Stimulated activated CD4-positive, alpha-beta T cell treated with anti-CD3 and anti-CD28 coated beads, Interleukin-12 subunit alpha, Interleukin-12 subunit beta, amount 100 ng/mL, for 48 hours (primary cell): ENCODE measurements at regions not wholly inside any gene's neighbourhood (a gene's known extent, or its start where the extent isn't known, plus 50 kb on each side); places are given as distances from the start of the nearest gene placed in this dataset.

Experiments
- DNase-seq, 3 donors: peaks; one replicate each; pipeline ENCODE4 v3.0.0-alpha.2; 2020; ENCODE audit warnings: low read depth in 2 of 3, low spot score in 1 of 3

DNA sequence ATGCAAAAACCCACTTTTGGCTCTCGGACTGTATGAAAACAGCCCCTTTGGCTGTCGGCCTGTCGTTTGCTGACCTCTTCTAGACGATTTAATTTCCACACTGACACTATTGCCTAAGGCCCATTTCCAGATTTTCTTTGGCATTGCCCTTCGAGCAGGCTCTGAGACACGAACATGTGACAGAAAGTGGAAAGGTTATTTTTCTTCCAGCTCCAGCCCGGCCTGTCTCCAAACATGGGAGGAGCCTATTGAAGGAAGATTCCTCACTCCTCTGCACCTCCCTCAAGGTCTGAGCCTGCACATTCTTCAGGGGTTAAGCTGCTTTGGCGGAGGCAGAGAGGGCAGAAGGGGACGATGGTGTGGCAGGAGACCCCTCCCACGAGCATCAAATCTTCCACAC is 85.9 kb upstream of the FOXF1 start:
- no peak for DNase-seq

DNA sequence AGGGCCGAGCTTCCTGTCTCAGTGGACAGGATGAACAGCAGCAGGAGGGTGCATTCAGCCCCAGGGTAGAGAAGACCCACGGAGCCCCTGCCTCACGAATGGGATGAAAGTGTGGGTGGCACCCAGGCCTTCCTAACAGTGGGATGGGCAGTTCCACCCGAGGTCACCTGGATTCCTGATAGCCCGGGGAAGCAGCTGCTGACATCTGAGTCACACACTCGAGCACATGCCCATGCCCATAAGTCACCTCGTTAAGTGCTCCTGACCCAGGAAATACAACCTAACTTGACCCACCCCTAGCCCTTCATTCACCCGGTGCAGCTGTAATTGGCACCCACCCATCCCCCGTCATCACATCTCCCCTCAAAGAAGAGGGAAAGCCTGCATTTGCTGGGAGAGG is 85.3 kb upstream of the FOXF1 start:
- DNase-seq, result no peak

DNA sequence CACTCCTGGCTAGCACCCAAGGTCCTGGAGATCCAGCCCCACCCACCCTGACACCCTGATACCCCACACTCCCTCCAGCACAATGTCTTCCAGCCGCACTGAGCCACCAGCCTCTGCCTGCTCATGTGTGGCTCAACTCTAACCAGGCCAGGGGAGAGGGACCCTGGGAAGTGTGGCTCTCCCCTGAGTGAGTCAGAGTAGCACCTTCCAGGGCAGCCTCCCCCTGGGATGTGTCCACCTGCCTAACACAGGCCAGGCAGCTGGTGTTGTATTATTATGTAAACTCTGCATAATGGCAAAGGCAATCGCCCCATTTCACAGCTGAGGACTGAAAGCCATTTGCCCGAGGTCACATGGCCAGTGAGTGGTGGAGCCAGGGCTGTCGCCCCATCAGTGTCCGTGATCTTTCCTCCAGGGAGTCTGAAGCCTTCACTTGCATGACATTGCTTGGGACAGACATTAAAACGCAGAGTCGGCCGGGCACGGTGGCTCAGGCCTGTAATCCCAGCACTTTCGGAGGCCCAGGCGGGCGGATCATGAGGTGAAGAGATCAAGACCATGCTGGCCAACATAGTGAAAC is 84.2 kb upstream of the FOXF1 start:
- DNase-seq, result no peak

DNA sequence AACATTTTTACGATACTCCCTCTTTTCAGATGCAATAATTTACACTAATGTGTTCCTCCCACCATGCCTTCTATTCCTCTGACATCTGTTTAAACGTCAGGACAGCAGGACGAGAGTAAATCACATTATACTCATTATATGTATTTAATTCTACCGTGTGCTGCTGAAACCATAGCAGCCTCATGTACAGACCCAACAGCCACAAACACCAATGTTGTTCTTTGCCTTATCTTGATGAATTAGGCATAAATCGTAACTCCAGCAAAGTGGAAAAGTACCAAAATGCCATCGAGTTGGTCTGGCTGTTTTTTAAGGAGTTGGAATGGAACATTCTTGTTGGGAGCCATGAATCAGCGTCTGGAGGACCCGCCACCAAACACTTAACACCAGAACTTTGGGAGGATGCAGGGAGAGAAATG is 82.9 kb upstream of the FOXF1 start:
- no peak for DNase-seq

DNA sequence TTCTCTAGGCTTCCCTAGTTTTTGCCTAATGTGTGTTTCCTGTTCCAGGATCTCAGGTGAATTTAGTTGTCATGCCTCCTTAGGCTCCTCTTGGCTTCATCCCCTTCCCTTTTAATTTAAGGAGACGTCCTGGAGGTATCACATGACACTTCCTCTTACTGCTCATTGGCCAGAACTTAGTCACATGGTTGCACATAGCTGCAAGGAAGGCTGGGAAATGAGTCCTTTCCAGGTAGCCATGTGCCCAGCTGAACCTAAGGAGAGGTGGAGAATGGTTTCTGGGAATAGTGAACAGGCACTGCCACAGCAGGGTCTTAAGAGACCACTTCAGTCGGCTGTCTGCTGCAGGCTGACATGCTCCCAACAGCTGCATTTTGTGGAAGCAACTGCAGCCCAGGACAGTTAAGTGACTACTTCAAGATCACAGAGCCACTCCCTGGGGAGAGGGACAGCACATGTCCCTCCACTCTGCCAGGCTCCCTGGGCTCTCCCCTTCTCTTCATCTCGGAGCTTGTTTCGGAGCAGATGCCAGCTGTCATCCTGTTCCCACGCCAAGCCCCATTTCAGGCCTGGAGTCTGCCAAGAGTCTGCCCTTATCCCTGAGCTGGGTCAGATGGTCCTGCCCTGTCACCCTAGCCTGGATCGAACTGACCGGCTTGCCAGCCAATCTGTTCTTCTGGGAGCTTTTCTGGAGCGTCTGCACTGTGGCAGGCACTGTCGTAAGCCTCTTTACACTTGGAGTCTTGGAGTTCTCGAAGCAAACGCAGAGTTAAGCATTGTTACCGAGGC is 81.4 kb upstream of the FOXF1 start:
- no peak for DNase-seq

DNA sequence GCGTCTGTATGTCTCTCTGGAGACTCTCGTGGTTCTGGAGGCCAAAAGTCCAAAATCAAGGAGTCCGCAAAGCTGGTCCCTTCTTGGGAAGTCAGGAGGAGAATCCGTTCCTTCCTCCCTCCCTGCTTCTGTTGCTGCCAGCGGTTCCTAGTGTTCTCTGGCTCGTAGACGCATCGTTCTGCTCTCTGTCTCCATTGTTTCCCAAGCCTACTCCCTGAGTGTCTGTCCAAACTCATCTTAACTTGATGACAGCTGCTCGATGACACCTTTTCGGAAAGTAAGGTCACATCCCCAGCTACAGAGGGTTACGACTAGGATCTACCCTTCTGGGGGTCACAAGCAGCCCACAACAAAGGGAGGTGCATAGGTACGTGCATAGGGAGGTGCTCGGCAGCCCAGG is 80.7 kb upstream of the FOXF1 start:
- DNase-seq, result no peak

DNA sequence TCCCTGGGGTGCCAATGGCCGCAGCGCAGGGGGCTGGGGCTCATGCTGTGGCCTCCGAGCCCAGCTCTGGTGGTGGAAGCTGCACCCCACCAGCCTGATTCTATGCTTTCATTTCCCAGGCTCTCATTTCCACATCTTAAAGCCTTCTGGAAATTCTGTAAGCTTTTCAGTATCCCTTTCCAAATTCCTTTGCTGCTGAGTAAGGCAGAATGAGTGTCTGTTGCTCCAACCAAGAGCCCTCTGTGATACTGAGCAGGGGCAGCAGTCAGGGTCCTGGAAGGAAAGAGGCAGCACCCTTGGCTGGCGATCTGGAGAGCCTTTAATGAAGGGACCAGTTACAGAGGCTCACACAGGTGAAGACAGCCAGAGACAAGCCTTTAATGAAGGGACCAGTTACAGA is 79.5 kb upstream of the FOXF1 start:
- no peak for DNase-seq

DNA sequence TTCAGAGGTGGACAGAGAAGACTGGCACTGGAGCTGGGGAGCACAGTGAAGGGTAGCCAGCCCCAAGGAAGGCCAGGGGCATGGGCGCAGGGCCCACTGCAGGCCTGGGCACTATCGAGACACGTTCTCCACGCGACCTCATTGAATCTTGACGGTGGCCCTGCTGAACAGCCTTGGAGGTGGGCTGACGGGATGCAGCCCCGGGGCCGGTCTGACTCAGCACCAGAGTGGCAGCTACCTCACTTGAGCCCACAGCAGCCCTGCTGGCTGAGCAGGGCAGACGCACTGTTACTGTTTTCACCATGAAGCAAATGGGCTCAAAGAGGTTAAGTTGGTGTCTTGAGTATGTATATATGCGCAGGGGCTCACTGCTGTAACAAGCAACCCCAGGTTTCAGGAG is 78.8 kb upstream of the FOXF1 start:
- DNase-seq, result no peak

DNA sequence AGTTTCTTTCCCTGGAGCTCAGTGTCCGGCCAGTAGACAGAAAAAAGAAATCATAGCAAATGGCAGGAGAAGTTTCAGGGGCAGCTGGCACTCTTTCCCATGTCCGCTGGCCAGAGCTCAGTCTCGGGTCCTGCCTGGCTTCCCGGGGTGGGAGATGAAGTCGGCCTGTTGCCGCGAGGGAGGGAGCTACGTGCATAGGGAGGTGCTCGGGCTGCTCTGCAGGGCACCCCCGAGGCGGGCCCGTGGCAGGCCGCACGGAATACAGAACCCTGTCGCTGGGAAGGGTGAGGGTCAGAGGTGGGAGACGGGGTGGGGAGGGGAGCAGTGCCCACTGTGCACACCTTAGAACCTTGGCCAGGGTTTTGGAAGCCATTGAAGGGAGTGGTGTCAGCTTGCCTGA is 78.3 kb upstream of the FOXF1 start:
- no peak for DNase-seq

DNA sequence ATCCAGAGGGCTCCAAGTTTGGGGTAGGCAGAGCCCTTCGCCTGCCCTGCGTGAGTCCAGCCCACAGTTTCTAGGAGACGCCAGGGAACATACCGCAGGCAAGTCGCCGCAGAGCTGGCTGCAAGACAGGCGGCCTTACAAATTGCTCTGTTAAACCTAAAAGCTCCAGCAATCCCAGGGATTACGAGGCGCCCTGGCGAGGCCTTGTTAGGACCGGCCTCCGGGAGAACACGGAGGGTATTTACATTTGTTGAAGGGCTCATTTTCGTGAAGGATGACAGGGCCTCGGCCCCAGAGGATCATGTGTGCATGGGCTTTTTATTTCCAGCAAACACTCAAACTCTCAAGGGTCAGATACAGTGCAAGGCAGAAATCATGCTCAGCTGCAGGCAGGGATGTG is 77.6 kb upstream of the FOXF1 start:
- no peak for DNase-seq

DNA sequence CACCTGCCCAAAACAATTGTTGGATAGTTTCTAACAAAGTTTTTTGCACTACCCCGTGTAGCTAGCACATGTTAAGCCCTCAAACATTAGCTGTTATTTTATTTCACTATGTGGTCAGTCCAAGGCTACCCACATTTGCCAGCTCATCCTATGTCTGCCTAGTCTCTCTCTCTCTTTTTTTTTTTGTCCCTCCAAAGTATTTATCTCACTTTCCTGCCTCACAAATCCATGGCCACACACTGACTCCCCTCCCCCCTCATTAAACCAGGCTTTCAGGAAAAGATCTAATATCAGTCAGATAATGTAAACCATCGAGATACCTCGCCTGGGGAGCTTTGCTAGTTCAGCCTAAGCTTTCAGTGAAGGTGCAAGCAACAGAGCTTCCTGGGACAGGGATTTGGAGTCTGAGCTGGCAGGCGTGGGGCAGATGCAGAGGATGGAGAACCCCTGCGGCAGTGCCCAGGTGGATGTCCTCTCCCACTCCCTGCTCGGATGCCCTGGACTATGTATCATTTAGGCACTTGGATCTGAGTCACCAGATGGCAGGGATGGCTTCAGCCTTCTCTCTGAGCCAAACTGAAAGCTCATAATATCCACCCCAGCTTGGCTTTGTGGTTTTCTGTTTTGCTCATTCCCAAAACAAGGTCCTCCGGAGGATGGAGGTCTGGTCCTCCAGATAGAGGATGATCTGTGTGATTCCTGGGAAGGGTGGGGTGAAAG is 73.7 kb upstream of the FOXF1 start:
- no peak for DNase-seq

DNA sequence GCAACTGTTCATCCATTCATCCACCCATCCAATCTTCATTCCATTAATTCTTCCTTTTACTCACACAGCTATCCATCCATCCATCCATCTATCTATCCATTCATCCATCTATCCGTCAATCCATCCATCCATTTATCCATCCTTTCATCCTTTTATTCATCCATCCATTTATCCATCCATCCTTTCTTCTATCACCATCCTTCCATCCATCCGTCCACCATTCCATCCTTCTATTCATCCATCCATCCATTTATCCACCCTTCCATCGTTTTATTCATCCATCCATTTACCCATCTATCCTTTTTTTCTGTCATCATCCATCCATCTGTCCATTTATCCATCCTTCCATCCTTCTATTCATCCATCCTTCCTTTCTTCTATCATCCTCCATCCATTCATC is 73.0 kb upstream of the FOXF1 start:
- no peak for DNase-seq

DNA sequence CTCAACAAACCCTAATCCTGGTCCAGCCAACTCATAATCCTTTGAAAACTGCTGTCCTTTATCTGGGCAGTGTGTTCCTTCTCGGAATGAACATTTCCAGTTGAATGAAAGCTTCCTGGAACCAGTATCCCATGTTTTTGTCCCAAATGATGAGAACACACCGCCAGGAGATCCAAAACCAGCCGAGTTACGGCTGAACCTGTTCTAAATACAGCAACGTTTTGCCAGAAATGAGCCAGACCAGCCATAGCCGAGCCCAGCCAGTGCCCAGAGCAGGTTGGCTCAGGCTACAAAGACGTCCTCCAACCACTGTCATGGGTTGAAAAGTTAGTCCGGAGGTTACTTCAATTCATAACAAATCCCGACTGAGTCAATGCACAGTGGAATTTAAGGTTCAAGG is 67.6 kb upstream of the FOXF1 start:
- DNase-seq, result no peak

DNA sequence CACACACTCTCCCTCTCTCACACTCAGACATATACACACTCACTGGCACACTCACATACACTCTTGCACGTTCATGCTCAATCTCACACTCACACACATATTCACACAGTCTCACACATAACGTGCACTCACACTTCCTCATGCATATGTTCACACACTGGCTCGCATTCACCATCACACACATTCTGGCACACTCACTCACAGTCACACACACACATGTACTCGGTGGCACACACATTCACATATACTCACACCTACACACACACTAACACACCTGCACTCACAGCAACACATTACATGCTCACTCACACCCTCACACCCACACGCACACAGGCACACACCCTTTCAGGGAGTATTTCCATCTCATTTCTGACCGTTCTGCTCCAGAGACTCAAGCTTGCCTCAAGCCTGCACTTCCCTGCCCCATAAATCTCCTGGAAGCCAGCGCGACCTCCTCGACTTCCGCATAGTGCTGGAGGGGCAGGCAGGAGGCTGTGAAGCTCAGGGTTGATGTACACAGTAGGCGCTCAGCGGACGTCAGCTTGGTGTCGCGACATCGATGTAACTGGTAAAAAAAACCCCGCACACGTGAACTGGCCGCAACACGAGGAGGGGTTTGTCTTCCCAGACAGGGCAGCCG is 66.7 kb upstream of the FOXF1 start:
- no peak for DNase-seq

DNA sequence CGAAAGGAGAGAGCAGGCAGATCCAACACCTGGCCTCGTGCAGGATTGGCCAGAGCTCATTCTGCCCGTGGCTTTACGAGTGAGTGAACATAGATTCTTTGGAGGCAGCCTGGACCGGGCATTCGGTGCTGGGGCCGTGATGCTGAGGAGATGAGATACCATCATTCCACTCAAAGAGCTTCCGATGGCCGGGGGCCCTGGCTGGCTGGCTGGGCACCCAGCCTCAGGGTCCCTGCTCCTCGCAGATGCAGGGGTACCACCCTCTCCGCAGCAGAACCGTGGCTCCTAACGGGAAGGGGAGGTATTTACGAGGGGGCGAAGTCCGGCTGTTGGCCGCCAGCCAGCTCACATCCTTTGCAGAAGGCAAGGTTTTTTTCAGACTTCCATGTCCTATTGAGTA is 66.1 kb upstream of the FOXF1 start:
- no peak for DNase-seq

DNA sequence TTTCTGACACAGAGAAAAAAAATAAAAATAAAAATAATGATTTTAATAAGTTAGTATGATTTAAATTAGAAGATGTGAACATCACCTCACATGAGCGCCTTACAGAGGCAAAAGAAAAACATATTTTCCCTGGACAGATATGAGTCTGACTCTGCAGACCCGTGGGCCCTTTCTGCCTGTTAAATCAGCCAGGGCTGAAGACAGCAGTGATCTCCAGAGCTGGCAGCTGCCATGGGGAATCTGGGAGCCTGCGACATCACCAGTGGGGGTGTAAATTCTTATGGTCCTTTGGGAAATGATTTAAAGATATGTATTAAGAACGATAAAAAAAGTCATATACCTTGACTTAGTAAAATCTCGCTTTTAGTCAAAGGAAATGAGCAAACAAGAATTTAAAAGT is 65.7 kb upstream of the FOXF1 start:
- DNase-seq, result no peak

DNA sequence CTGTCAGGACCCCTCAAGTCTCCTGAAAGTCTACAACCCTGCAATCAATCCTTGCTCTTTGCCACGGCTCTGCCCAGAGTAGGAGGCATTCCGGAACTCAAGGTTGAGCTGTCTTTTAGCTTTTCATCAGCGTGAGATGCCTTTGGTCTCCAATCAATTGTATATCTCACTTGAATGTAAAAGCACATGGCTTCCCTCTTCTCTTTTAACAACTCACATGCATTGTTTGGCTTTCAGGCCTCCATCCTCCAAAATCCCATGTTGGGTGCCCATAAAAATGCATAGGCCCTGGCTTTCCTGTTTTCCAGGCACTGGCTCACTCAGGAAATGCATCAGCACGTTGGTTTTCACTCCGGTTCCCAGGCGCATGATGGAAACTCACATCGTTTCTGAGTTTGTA is 64.0 kb upstream of the FOXF1 start:
- DNase-seq, result no peak

DNA sequence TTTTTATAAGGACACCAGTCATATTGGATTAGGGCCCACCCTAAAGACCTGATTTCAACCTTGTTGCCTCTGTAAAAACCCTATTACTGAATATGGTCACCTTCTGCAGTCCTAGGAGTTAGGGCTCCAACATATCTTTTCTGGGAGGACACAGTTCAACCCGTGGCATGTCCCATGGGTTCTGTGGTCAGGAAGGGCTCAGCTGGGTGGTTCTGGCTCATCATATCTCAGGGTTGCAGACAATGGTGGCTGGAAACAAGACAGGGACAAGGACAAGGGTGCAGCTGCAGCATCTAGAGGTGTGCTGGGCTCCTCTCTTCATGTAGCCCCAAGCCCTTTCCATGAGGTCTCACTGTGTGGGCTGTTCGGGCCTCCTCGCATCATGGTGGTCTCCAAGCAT is 63.1 kb upstream of the FOXF1 start:
- DNase-seq, result no peak

DNA sequence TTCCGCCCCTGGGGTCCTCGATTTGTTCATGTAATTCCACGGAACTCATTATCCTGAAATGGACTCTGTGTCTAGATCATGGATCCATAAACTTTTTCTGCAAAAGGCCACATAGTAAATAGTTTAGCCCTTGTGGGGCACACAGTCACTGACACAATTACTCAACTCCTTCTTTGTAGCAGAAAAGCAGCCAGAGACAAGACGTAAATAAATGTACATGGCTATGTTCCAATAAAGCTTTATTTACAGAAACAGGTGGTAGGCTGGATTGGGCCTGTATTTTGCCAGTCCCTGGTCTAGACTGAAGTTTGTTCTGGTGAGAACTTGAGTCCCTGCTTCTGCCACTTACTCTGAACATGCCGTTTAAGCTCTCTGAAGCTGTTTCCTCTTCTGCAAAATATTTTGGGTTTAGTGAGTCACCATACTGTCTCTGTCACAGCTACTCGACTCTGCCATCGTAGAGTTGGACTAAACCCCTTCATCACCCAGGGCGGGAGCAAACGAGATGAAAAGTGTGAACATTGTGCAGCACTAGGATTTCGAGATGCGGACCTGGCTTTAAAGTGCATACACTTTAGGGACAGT is 61.9 kb upstream of the FOXF1 start:
- DNase-seq, result no peak

DNA sequence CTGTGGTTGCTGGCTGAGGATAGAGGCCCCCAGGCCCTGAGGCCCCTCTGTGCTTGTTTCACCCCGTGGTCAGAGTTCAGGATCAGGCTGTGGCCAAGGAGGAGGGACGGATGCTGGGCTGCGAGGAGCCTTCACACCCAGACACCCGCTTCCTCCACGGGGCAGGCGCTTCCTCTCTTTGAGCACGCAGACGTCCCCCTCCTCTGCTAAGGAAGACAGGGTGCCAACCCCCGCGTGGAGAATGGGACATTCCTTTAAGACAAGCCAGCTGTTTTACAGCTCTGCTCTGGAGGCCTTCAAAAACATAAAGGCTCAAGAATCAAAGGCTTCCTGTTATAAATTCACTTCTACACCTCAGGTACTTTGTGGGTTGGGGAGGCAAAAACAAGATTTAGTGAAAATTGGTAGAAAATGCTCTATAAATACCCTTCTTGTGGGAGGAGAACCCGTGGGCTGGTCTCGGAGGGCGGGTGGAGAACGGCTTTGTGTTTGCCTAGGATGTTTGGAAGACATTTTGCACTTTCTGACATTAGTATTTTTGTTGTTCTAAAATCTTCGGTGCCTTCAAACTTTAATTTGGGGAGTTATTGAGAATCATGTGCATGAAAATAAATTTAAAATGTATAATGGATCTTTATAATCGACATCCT is 60.8 kb upstream of the FOXF1 start:
- no peak for DNase-seq

DNA sequence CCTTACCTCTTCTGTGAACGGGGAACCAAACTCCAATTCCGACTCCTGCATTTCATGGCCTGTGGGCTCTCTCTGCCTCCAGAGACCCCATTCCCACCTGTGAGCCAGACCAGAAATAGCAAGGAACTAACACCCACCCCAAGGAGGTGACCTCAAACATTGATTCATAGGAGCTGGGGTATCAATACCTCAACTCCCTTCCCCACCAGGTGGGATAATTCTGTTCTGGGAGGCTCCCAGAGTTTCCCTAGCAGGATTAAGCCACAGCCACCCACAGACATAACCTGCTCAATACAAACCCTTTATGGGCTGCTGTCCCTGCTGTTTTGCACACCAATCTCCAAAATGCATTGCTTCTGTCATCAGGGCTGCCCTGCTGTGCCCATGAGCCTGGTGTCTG is 59.6 kb upstream of the FOXF1 start:
- no peak for DNase-seq
